Prostate gland (tissue), 2 donors: ENCODE measurements at regions not wholly inside any gene's neighbourhood (a gene's known extent, or its start where the extent isn't known, plus 50 kb on each side); places are given as distances from the start of the nearest gene placed in this dataset.

Experiments
- DNase-seq: peaks from one replicate; pipeline ENCODE4 v3.0.0-alpha.2; 2019; ENCODE audit warnings: low spot score
- H3K27ac ChIP-seq, 2 donors: fragments of 200-600 bp; sonication (generic); 2 replicates each; pipeline ENCODE4 v1.5.1; 2017 to 2019
- H3K27me3 ChIP-seq: fragments of 200-600 bp; sonication (generic); replicated peaks from 2 replicates; pipeline ENCODE4 v1.5.1; 2019; ENCODE audit not compliant: insufficient read depth
- H3K36me3 ChIP-seq, 2 donors: fragments of 200-600 bp; sonication (generic); 1 replicate in 1 of 2; 2 replicates in 1 of 2; pipeline versions ENCODE4 v1.5.1 to v1.8.1; 2017 to 2019
- H3K4me1 ChIP-seq: fragments of 200-600 bp; sonication (generic); replicated peaks from 2 replicates; pipeline ENCODE4 v1.5.1; 2019
- H3K4me3 ChIP-seq, 2 donors: fragments of 200-600 bp; sonication (generic); 2 replicates each; pipeline ENCODE4 v1.5.1; 2017 to 2019
- H3K9me3 ChIP-seq: fragments of 200-600 bp; sonication (generic); 2 replicates; pipeline ENCODE4 v1.5.1; 2017
- POLR2A ChIP-seq: fragments of 450-650 bp; IDR thresholded peaks from one replicate; pipeline ENCODE4 v1.6.1; 2016; ENCODE audit warnings: antibody characterized with exemption, mild to moderate bottlenecking
- POLR2AphosphoS5 ChIP-seq: sonication (generic); formaldehyde crosslinking; IDR thresholded peaks from one replicate; pipeline ENCODE4 v1.6.1; 2017; ENCODE audit warnings: antibody characterized with exemption
- WGBS: methylation state at CpG from one replicate; pipeline ENCODE4 v1.1.5; 2018; 5-methylcytosine and 5-hydroxymethylcytosine counted together
- intact Hi-C: fragments of 100-400 bp; cut with DNase I; formaldehyde crosslinking; loops from one replicate; pipeline ENCODE4 v1.14.2; 2022
- TF ChIP-seq, protein P1 (sequence below), 4 experiments: fragments of 200-600 bp in 2 of 4; fragments of 450-650 bp in 2 of 4; sonication (generic) in 2 of 4; IDR thresholded peaks; 1 replicate in 3 of 4; 2 replicates in 1 of 4; pipeline ENCODE4 v1.5.1; 2016 to 2019; ENCODE audit warnings: antibody characterized with exemption in 4 of 4, mild to moderate bottlenecking in 2 of 4, moderate library complexity in 2 of 4

DNA sequence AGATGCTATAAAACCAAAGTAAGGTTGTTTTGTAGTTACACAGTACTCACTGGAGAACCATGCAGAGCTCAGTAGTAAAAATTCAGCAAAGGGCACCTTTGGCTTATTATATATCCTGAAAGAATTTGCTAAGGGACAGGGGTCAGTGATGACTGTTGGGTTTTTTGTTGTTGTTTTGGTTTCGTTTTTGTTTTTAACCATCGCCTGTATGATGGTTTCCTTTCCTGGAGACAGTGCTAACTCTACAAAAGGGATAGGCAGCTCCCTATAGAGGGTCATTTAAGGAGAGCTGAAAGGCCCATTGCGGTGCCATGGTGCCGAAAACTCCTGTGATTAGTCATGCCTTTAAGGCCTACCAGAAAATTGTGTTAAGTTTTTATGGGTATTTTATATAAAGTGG lies 118.2 kb upstream of the GOLIM4 start:
- Histone ChIP-seq H3K36me3 (no peaks in the 10 kb centered on the region), H3K4me3 (no peak overlapping the region), H3K27ac (no peak overlapping the region), H3K4me1 (no peaks in the 10 kb centered on the region), H3K9me3 (no peaks in the 10 kb centered on the region), H3K27me3 (no peaks in the 10 kb centered on the region)
- no peak for DNase-seq
- TF ChIP-seq POLR2A (no peak), POLR2AphosphoS5 (no peak)
- TF ChIP-seq, protein P1, sequence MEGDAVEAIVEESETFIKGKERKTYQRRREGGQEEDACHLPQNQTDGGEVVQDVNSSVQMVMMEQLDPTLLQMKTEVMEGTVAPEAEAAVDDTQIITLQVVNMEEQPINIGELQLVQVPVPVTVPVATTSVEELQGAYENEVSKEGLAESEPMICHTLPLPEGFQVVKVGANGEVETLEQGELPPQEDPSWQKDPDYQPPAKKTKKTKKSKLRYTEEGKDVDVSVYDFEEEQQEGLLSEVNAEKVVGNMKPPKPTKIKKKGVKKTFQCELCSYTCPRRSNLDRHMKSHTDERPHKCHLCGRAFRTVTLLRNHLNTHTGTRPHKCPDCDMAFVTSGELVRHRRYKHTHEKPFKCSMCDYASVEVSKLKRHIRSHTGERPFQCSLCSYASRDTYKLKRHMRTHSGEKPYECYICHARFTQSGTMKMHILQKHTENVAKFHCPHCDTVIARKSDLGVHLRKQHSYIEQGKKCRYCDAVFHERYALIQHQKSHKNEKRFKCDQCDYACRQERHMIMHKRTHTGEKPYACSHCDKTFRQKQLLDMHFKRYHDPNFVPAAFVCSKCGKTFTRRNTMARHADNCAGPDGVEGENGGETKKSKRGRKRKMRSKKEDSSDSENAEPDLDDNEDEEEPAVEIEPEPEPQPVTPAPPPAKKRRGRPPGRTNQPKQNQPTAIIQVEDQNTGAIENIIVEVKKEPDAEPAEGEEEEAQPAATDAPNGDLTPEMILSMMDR (IDR thresholded peaks at IDR 0.05) = no peak
- WGBS = 86% methylated on average over 4 of the region's 4 CpGs
- intact Hi-C loops = no loop called here

DNA sequence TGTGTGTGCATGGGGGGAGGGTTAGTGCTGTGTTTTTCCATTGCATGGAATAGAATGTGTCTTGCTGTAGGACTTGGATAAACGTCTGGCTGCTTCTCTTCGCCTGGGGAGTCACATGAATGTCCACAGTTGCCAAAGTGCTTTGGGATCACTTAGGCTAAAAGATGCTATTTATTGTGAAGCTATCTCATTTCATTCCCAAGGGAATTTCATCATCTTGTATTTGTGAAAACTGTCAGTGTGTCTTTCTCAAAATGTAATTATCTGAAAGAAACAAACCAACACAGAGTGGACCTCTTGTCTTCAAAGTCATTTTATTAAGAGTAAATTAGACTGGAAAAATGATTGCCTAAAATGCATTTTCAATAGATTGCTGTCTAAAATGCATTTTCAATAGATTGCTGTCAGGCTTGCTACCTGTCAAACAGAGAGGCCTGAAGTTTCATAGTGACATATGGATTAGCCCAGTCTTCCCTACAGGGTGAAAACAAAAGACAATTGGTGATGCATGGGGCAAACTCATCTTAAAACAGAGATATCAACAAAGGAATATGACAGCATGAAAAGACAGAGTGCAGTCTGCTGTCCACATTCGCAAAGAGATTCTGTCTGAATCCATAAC lies 117.1 kb upstream of the GOLIM4 start:
- Histone ChIP-seq H3K4me3 (no peak overlapping the region), H3K27me3 (no peaks in the 10 kb centered on the region), H3K9me3 (no peaks in the 10 kb centered on the region), H3K4me1 (no peaks in the 10 kb centered on the region), H3K27ac (no peak overlapping the region), H3K36me3 (no peaks in the 10 kb centered on the region)
- no peak for DNase-seq
- 70% methylated on average over 3 of the region's 3 CpGs for WGBS
- intact Hi-C loops = no loop called here
- TF ChIP-seq POLR2A (no peak), POLR2AphosphoS5 (no peak)
- TF ChIP-seq, protein P1 (IDR thresholded peaks at IDR 0.05) = no peak

DNA sequence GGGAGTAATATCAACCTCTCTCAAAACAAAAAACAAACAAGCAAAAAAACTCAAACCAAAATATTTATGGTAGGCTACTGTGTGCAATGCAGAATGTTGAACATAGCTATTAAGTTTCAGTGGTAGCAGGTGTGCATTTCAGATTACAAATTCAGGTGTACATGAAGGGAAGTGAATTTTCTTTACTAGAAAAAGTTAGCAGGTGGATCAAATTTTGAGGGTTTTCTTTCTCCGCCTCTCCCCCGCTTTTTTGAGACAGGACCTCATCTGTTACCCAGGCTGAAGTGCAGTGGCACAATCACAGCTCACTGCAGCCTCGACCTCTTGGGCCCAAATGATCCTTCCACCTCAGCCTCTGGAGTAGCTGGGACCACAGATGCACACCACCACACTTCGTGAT lies 109.7 kb upstream of the GOLIM4 start:
- WGBS = 96% methylated on average over 4 of the region's 4 CpGs

DNA sequence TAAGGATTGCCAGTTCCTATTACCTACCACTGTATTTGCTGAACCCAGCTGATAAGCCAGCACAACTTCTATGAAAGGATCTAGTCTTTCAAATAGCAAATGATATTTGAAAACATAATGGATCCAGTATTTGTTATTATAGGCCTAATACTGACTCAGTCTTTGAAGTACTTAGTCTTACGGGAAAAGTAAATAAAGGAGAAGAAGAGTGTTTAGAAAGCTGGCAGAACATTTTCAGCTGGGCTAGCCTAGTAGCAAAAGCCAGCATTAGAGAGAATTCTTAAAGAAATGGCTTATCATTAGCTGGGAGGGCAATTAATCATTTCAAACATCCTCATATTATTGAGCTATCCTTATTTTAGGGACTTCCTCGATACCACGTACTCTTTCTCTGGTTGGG lies 101.4 kb upstream of the GOLIM4 start:
- Histone ChIP-seq H3K27me3 (no peaks in the 10 kb centered on the region), H3K4me3 (no peak overlapping the region), H3K4me1 (no peaks in the 10 kb centered on the region), H3K27ac (no peak overlapping the region), H3K9me3 (no peaks in the 10 kb centered on the region), H3K36me3 (no peaks in the 10 kb centered on the region)
- DNase-seq = no peak
- intact Hi-C loops = no loop called here
- TF ChIP-seq, protein P1 (IDR thresholded peaks at IDR 0.05) = no peak
- TF ChIP-seq POLR2A (no peak), POLR2AphosphoS5 (no peak)
- 29% methylated on average over 3 of the region's 3 CpGs for WGBS

More for the DNA sequence above, 109.7 kb upstream of the GOLIM4 start:
- Histone ChIP-seq H3K36me3 (no peaks in the 10 kb centered on the region), H3K27me3 (no peaks in the 10 kb centered on the region), H3K4me1 (no peaks in the 10 kb centered on the region), H3K9me3 (no peaks in the 10 kb centered on the region), H3K27ac (no peak overlapping the region), H3K4me3 (no peak overlapping the region)
- DNase-seq = no peak
- TF ChIP-seq POLR2AphosphoS5 = no peak
- no peak for TF ChIP-seq POLR2A
- TF ChIP-seq, protein P1 (IDR thresholded peaks at IDR 0.05) = no peak
- intact Hi-C loops = no loop called here

DNA sequence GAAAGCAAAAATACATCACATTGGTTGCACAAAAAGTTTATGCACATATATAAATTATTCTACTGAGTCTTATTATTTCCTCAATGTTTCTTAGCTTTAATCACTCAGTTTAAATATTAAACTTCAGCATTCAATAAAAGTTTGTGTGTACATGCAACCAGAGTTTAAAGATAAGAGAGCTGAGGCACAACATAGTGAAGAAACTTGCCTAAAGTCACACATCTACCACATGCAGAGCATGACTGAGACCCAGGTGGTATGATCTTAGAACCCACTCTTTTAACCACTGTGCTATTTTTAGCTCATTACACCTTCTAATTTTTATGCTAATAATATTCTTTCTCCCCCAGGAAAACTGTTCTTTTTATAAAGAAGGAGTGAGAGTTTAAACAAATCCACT lies 96.1 kb upstream of the GOLIM4 start:
- no peak overlapping the region for H3K27ac ChIP-seq
- H3K4me1 ChIP-seq = no peaks in the 10 kb centered on the region
- no peak for DNase-seq
- no peak overlapping the region for H3K4me3 ChIP-seq
- TF ChIP-seq POLR2A (no peak), POLR2AphosphoS5 (no peak)
- TF ChIP-seq, protein P1 (IDR thresholded peaks at IDR 0.05) = no peak
- no peaks in the 10 kb centered on the region for H3K9me3 ChIP-seq
- intact Hi-C loops = no loop called here
- H3K36me3 ChIP-seq = no peaks in the 10 kb centered on the region
- no peaks in the 10 kb centered on the region for H3K27me3 ChIP-seq
